ENCODE measurements at regions not wholly inside any gene's neighbourhood (a gene's known extent, or its start where the extent isn't known, plus 50 kb on each side); places are given as distances from the start of the nearest gene placed in this dataset.
"Not testable (repeated sequence)": the region's sequence is repeated elsewhere in the genome, so short reads cannot be mapped to it uniquely, and the experiment has no call there.

GRCh38 chr2:16034151-16034974 lies 94.0 kb downstream of the MYCN start:
- DNase-seq (ENCODE audit: low spot score): no peak

- DNase-seq (ENCODE audit: low spot score): no peak
These were observed 92.6 kb downstream of the MYCN start for GRCh38 chr2:16033032-16033293.

GRCh38 chr2:16032282-16033031 lies 92.1 kb downstream of the MYCN start:
- no peak for DNase-seq (ENCODE audit: low spot score)

GRCh38 chr2:16031848-16032159 lies 91.5 kb downstream of the MYCN start:
- no peak for DNase-seq (ENCODE audit: low spot score)

GRCh38 chr2:16031058-16031847 lies 90.9 kb downstream of the MYCN start:
- DNase-seq (ENCODE audit: low spot score): no peak

GRCh38 chr2:16030206-16031057 lies 90.1 kb downstream of the MYCN start:
- no peak for DNase-seq (ENCODE audit: low spot score)

- no peak for DNase-seq (ENCODE audit: low spot score)
These were observed 88.3 kb downstream of the MYCN start for GRCh38 chr2:16028644-16029043.

GRCh38 chr2:16026816-16027501 lies 86.6 kb downstream of the MYCN start:
- DNase-seq (ENCODE audit: low spot score): no peak

GRCh38 chr2:16025876-16026640 lies 85.7 kb downstream of the MYCN start:
- DNase-seq (ENCODE audit: low spot score): no peak

- no peak for DNase-seq (ENCODE audit: low spot score)
These were observed 85.0 kb downstream of the MYCN start for GRCh38 chr2:16025211-16025875.

GRCh38 chr2:16024628-16025027 lies 84.3 kb downstream of the MYCN start:
- not testable (repeated sequence) for DNase-seq (ENCODE audit: low spot score)

GRCh38 chr2:16023506-16024360 lies 83.4 kb downstream of the MYCN start:
- no peak for DNase-seq (ENCODE audit: low spot score)

- DNase-seq (ENCODE audit: low spot score): no peak
These were observed 82.3 kb downstream of the MYCN start for GRCh38 chr2:16022548-16023240.

- no peak for DNase-seq (ENCODE audit: low spot score)
These were observed 81.4 kb downstream of the MYCN start for GRCh38 chr2:16021611-16022363.

GRCh38 chr2:16020389-16021008 lies 80.1 kb downstream of the MYCN start:
- DNase-seq (ENCODE audit: low spot score): no peak

- DNase-seq (ENCODE audit: low spot score): no peak
These were observed 79.4 kb downstream of the MYCN start for GRCh38 chr2:16019617-16020351.

- no peak for DNase-seq (ENCODE audit: low spot score)
These were observed 78.7 kb downstream of the MYCN start for GRCh38 chr2:16019060-16019480.

Data from kidney capillary endothelial cell (primary cell).